Ovary (tissue), 7 donors: ENCODE measurements at regions not wholly inside any gene's neighbourhood (a gene's known extent, or its start where the extent isn't known, plus 50 kb on each side); places are given as distances from the start of the nearest gene placed in this dataset.

Experiments
- DNase-seq, 5 donors: peaks; one replicate each; pipeline ENCODE4 v3.0.0-alpha.2; 2019 to 2020
- H3K27ac ChIP-seq, 2 donors: fragments of 200-600 bp; one replicate each; pipeline versions ENCODE4 v1.5.1 to v1.8.0; 2019 to 2022
- H3K27me3 ChIP-seq: fragments of 200-600 bp; one replicate; pipeline ENCODE4 v1.8.0; 2022
- H3K36me3 ChIP-seq: fragments of 200-600 bp; sonication (generic); one replicate; pipeline ENCODE4 v1.5.1; 2019
- H3K4me1 ChIP-seq: one replicate; pipeline ENCODE4 v1.8.1; 2013; ENCODE audit warnings: mild to moderate bottlenecking, moderate library complexity; ENCODE audit not compliant: insufficient read depth
- H3K4me3 ChIP-seq: fragments of 200-600 bp; sonication (generic); one replicate; pipeline ENCODE4 v1.5.1; 2017
- H3K9me3 ChIP-seq, 2 donors: fragments of 200-600 bp in 1 of 2; sonication (generic) in 1 of 2; one replicate each; pipeline versions ENCODE4 v1.5.1 to v1.8.1; 2013 to 2019; ENCODE audit warnings: mild to moderate bottlenecking in 1 of 2, moderate library complexity in 1 of 2
- EP300 ChIP-seq: sonication (generic); formaldehyde crosslinking; IDR thresholded peaks from one replicate; pipeline ENCODE4 v1.6.1; 2017; ENCODE audit warnings: antibody characterized with exemption
- POLR2A ChIP-seq: fragments of 450-650 bp; IDR thresholded peaks from one replicate; pipeline ENCODE4 v1.6.1; 2017; ENCODE audit warnings: antibody characterized with exemption, mild to moderate bottlenecking, moderate library complexity
- WGBS, 3 donors: extraction: QIAGEN DNeasy Blood & Tissue Kit in 1 of 3; methylation state at CpG; one replicate each; pipeline versions ENCODE4 v1.1.5 to v1.1.7; 2013 to 2017; 5-methylcytosine and 5-hydroxymethylcytosine counted together
- intact Hi-C, 4 donors: fragments of 100-400 bp; cut with DNase I; formaldehyde crosslinking; loops; one replicate each; pipeline versions ENCODE4 v1.11.0 to v1.15.1; 2022 to 2023
- TF ChIP-seq, protein P1 (sequence below), 3 donors: fragments of 450-650 bp in 2 of 3; fragments of 200-600 bp in 1 of 3; IDR thresholded peaks; one replicate each; pipeline versions ENCODE4 v1.5.1 to v1.8.0; 2016 to 2022; ENCODE audit warnings: antibody characterized with exemption in 3 of 3, mild to moderate bottlenecking in 1 of 3
- donor health status: DM: no; HTN: no; CAD: no; lungs with moderate emphysema.
- donor health status: DM: no; HTN: no; CAD: no.
- donor health status: Bipolar disorder and iron deficiency.
- donor health status: DM: no; HTN: no; CAD: no.
- donor health status: DM: yes; HTN: yes; CAD: no.

DNA sequence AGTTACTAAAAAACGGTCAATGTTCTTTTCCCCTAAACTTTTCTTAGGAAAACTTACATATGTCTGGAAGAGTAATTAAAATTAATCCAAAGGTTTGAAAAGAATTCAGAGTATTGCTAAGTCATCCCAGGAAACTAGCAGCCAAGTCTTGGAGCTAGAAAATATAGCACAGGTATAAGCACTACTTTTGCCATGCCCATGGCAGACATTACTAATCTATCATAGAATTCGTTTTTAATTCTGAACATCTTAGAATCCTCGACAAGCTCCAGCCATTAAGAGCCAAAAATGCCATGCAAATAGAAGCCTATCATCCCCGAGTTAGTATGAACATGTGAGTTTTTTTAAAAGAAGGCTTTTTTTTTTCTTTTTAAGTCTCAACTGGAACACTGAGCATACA lies 395.0 kb downstream of the ZEB2 start:
- H3K4me3 ChIP-seq: no peak overlapping the region
- no peaks in the 10 kb centered on the region for H3K36me3 ChIP-seq
- H3K27me3 ChIP-seq: no peaks in the 10 kb centered on the region
- DNase-seq: no peak
- H3K9me3 ChIP-seq: no peaks in the 10 kb centered on the region
- H3K4me1 ChIP-seq: no peaks in the 10 kb centered on the region
- WGBS, 3 donors: 92 to 96% (median 95%) methylated on average over 4 of the region's 4 CpGs
- intact Hi-C loops: no loop called here
- H3K27ac ChIP-seq: no peak overlapping the region
- TF ChIP-seq, protein P1, sequence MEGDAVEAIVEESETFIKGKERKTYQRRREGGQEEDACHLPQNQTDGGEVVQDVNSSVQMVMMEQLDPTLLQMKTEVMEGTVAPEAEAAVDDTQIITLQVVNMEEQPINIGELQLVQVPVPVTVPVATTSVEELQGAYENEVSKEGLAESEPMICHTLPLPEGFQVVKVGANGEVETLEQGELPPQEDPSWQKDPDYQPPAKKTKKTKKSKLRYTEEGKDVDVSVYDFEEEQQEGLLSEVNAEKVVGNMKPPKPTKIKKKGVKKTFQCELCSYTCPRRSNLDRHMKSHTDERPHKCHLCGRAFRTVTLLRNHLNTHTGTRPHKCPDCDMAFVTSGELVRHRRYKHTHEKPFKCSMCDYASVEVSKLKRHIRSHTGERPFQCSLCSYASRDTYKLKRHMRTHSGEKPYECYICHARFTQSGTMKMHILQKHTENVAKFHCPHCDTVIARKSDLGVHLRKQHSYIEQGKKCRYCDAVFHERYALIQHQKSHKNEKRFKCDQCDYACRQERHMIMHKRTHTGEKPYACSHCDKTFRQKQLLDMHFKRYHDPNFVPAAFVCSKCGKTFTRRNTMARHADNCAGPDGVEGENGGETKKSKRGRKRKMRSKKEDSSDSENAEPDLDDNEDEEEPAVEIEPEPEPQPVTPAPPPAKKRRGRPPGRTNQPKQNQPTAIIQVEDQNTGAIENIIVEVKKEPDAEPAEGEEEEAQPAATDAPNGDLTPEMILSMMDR (IDR thresholded peaks at IDR 0.05): no peak
- TF ChIP-seq POLR2A (no peak), EP300 (no peak)

DNA sequence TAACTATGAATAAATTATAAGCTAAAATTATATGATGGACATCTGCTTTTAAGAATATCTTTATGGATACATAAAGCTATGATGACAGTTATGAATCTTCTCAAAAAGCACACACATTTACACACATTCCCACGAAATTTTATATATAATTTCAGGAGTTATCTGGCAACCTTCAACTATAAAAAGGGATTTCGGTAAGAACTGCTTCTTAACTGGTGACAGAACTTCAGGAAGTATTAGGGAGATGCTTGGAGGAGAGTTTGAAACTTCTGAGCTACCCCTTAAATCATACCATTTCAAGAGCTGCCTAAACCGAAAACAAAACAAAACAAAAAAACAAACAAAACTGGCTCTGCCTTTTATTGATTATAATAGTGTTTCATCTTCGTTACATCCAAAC lies 399.4 kb downstream of the ZEB2 start:
- no peak overlapping the region for H3K27ac ChIP-seq
- TF ChIP-seq, protein P1 (IDR thresholded peaks at IDR 0.05): no peak
- no peak for TF ChIP-seq POLR2A
- no peaks in the 10 kb centered on the region for H3K36me3 ChIP-seq
- no peaks in the 10 kb centered on the region for H3K9me3 ChIP-seq
- no peaks in the 10 kb centered on the region for H3K4me1 ChIP-seq
- 91 to 93% (median 92%) methylated on average over 4 of the region's 4 CpGs for WGBS, 3 donors
- DNase-seq: no peak
- H3K4me3 ChIP-seq: no peak overlapping the region
- H3K27me3 ChIP-seq: no peaks in the 10 kb centered on the region
- intact Hi-C loops: no loop called here

DNA sequence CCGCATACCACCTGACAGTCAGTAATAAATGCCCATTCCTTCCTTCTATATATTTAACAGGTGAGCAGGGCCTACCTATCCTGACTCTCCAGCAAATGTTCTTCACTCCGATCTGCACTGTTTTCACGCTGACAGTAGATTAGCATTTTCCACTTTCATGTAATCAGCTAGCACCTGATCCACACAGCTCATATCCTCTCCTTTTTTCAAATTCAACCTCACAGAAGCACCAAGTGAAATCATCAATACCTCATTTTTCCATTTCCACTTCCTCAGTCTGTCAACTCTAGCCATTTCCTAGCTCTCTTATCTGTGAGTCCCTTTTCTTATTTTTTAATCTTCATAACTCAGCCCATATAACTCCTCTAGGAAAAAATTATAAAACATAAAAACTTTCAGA lies 402.8 kb downstream of the ZEB2 start:
- TF ChIP-seq POLR2A: no peak
- H3K27ac ChIP-seq: no peak overlapping the region
- no peaks in the 10 kb centered on the region for H3K27me3 ChIP-seq
- WGBS, 3 donors: 96 to 100% (median 96%) methylated on average over 3 of the region's 3 CpGs
- no peaks in the 10 kb centered on the region for H3K9me3 ChIP-seq
- intact Hi-C loops: no loop called here
- no peaks in the 10 kb centered on the region for H3K36me3 ChIP-seq
- DNase-seq: no peak
- H3K4me3 ChIP-seq: no peak overlapping the region
- no peaks in the 10 kb centered on the region for H3K4me1 ChIP-seq

DNA sequence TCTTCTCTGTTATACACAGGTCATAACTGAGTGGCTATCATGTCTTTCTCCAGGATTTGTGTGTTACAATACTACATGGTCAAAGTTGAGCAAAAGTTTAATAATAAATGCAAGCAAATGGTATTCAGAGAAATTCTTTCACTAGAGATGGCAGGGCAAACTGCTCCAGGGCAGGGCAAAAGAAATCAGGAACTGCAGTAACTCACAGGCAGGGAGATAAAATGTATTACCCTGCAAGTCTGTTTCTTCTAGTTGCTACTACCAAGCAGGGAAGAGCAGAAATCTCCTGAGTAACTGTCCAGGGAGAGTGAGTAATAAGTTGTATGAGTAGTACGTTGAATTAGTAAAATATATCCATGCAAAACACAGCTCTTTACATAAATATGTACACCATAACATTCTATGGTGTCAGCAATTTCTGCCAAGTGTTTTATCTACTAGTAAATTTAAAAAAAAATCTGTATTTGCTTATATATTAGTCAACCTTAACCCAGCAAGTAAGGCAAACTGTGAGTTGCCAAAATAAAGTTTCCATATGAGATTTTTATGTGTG lies 404.1 kb downstream of the ZEB2 start:
- intact Hi-C loops: no loop called here
- 57 to 72% (median 70%) methylated on average over 1 of the region's 1 CpG for WGBS, 3 donors
- no peak for DNase-seq
- no peaks in the 10 kb centered on the region for H3K9me3 ChIP-seq
- H3K27ac ChIP-seq: no peak overlapping the region
- no peaks in the 10 kb centered on the region for H3K27me3 ChIP-seq
- no peaks in the 10 kb centered on the region for H3K36me3 ChIP-seq
- TF ChIP-seq, protein P1 (IDR thresholded peaks at IDR 0.05): no peak
- TF ChIP-seq EP300 (no peak), POLR2A (no peak)
- no peaks in the 10 kb centered on the region for H3K4me1 ChIP-seq
- no peak overlapping the region for H3K4me3 ChIP-seq

DNA sequence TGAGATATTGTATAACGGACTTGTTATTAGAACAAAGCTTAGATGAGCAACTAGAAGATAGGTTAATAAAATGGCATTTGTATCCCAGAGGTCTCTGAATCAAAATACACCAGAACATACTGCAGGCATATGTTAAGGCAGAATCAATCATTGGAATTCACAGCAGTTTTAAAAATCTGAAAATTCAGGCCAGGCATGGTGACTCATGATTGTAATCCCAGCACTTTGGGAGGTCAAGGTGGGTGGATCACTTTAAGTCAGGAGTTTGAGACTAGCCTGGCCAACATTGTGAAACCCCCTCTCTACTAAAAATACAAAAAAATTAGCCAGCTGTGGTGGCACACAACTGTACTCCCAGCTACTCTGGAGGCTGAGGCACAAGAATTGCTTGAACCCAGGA lies 405.2 kb downstream of the ZEB2 start:
- TF ChIP-seq, protein P1 (IDR thresholded peaks at IDR 0.05): no peak
- TF ChIP-seq POLR2A (no peak), EP300 (no peak)
- no peaks in the 10 kb centered on the region for H3K4me1 ChIP-seq
- no peaks in the 10 kb centered on the region for H3K27me3 ChIP-seq
- H3K4me3 ChIP-seq: no peak overlapping the region
- no peaks in the 10 kb centered on the region for H3K36me3 ChIP-seq
- intact Hi-C loops: no loop called here
- H3K27ac ChIP-seq: no peak overlapping the region
- DNase-seq: no peak
- WGBS, 3 donors: 92 to 100% (median 98%) methylated on average over 1 of the region's 1 CpG
- no peaks in the 10 kb centered on the region for H3K9me3 ChIP-seq
